HepG2 (cell line): ENCODE measurements at regions not wholly inside any gene's neighbourhood (a gene's known extent, or its start where the extent isn't known, plus 50 kb on each side); places are given as distances from the start of the nearest gene placed in this dataset.

Experiments used
- ATAC-seq: fragments of 200-7000 bp; cut with Tn5 transposase; 3 replicates; pipeline ENCODE4 v1.9.1; 2020; ENCODE audit warnings: mild to moderate bottlenecking, moderate library complexity
- BruUV-seq: library from RNA; stranded (reverse); fragments of 400-500 nt; replicated peaks from 2 replicates; lab custom pipeline; 2021; lab: Mats Ljungman, UMichigan
- CTCF ChIA-PET: fragments of 300-600 bp; formaldehyde crosslinking; extraction: SDS; loops from one replicate; lab custom pipeline; 2021; ENCODE audit warnings: low total read pairs, inconsistent platforms, low intra/inter-chr PET ratio; lab: Yijun Ruan, JAX
- POLR2A ChIA-PET: fragments of 350-600 bp; sonication (Branson Sonifier 250); formaldehyde crosslinking; loops from one replicate; lab custom pipeline; 2020; ENCODE audit warnings: antibody characterized with exemption, inconsistent platforms; lab: Yijun Ruan, JAX
- DNase-seq: peaks from one replicate; pipeline ENCODE4 v3.0.0-alpha.2; 2015; ENCODE audit warnings: low spot score
- FAIRE-seq: peaks from 3 replicates; lab custom pipeline; 2011; peaks lifted over from hg19 to GRCh38; lab: Jason Lieb, UNC
- H2AFZ ChIP-seq: one replicate; pipeline ENCODE4 v1.6.1; 2011; ENCODE audit warnings: low read length, inconsistent platforms
- H3K27ac ChIP-seq: fragments of 300-600 bp; 3 replicates; pipeline ENCODE4 v1.8.0; 2011; ENCODE audit warnings: mixed run types, mild to moderate bottlenecking, mixed read lengths, low read length, inconsistent platforms; ENCODE audit not compliant: insufficient read depth; ENCODE audit errors: extremely low read length
- H3K27me3 ChIP-seq, 2 experiments: fragments of 200-600 bp in 1 of 2; 2 replicates in 1 of 2; 3 replicates in 1 of 2; pipeline versions ENCODE4 v1.6.0 to v1.8.0; 2011; ENCODE audit warnings: low read length in 2 of 2, mild to moderate bottlenecking in 2 of 2, moderate library complexity in 2 of 2, inconsistent platforms in 1 of 2; ENCODE audit not compliant: insufficient read depth in 2 of 2, control insufficient read depth in 1 of 2
- H3K36me3 ChIP-seq, 2 experiments: fragments of 200-600 bp in 1 of 2; replicated peaks in 1 of 2; 2 replicates in 1 of 2; 3 replicates in 1 of 2; pipeline versions ENCODE4 v1.5.1 to v1.8.0; 2011; ENCODE audit warnings: low read length in 2 of 2, inconsistent platforms in 1 of 2; ENCODE audit not compliant: insufficient read depth in 2 of 2, control insufficient read depth in 1 of 2
- H3K4me1 ChIP-seq: 2 replicates; pipeline ENCODE4 v1.5.1; 2012; ENCODE audit warnings: low read length, inconsistent platforms; ENCODE audit not compliant: insufficient read depth
- H3K4me2 ChIP-seq: 2 replicates; pipeline ENCODE4 v1.6.0; 2011; ENCODE audit warnings: low read depth, low read length, inconsistent platforms
- H3K4me3 ChIP-seq, 3 experiments: fragments of 200-600 bp in 1 of 3; sonication (generic), shearing (Covaris generic) in 1 of 3; replicated peaks in 1 of 3; 2 replicates each; pipeline ENCODE4 v1.5.1; 2011 to 2016; ENCODE audit warnings: low read length in 3 of 3, inconsistent platforms in 2 of 3, low read depth in 2 of 3, mild to moderate bottlenecking in 2 of 3, control low read depth in 1 of 3, mixed read lengths in 1 of 3; ENCODE audit not compliant: insufficient read depth in 1 of 3
- H3K79me2 ChIP-seq: one replicate; pipeline ENCODE4 v1.6.1; 2011; ENCODE audit warnings: low read length, inconsistent platforms; ENCODE audit not compliant: insufficient read depth
- H3K9ac ChIP-seq: 2 replicates; pipeline ENCODE4 v1.6.0; 2011; ENCODE audit warnings: mild to moderate bottlenecking, low read depth, low read length, inconsistent platforms; ENCODE audit not compliant: insufficient read depth
- H3K9me3 ChIP-seq: 2 replicates; pipeline ENCODE4 v1.5.1; 2012; ENCODE audit warnings: mild to moderate bottlenecking, low read length
- H4K20me1 ChIP-seq: 2 replicates; pipeline ENCODE4 v1.6.0; 2011; ENCODE audit warnings: inconsistent platforms, mild to moderate bottlenecking, low read length, moderate library complexity; ENCODE audit not compliant: insufficient read depth
- CEBPB ChIP-seq: IDR thresholded peaks from 2 replicates; pipeline ENCODE4 v1.6.1; 2011; ENCODE audit warnings: low read depth, low read length, improper control_type of control experiment, borderline replicate concordance
- WGBS: methylation state at CpG from one replicate; pipeline ENCODE4 v1.1.6; 2017; ENCODE audit warnings: low lambda C conversion rate; 5-methylcytosine and 5-hydroxymethylcytosine counted together
- in situ Hi-C: cut with HindIII; loops from 2 replicates; pipeline ENCODE4 v1.10.0; 2017; ENCODE audit warnings: low pct_unique_long_range_greater_than_20kb; ENCODE audit not compliant: extremely low pct_ligation_motif_present
- intact Hi-C: fragments of 100-400 bp; cut with micrococcal nuclease; formaldehyde crosslinking; loops from one replicate; pipeline ENCODE4 v1.10.0; 2022; ENCODE audit not compliant: unreplicated experiment
- TF ChIP-seq, protein P1 (sequence below): sonication (generic); formaldehyde crosslinking; IDR thresholded peaks from 2 replicates; pipeline ENCODE4 v1.4.0; 2020; ENCODE audit warnings: missing genetic modification reagents, borderline replicate concordance
- TF ChIP-seq, protein P2 (sequence below): IDR thresholded peaks from 2 replicates; pipeline ENCODE4 v1.6.1; 2016; ENCODE audit warnings: missing compliant biosample characterization, missing genetic modification reagents, borderline replicate concordance
- TF ChIP-seq, protein P3 (sequence below): sonication (generic); formaldehyde crosslinking; IDR thresholded peaks from 2 replicates; pipeline ENCODE4 v1.4.0; 2020; ENCODE audit warnings: missing genetic modification reagents

DNA sequence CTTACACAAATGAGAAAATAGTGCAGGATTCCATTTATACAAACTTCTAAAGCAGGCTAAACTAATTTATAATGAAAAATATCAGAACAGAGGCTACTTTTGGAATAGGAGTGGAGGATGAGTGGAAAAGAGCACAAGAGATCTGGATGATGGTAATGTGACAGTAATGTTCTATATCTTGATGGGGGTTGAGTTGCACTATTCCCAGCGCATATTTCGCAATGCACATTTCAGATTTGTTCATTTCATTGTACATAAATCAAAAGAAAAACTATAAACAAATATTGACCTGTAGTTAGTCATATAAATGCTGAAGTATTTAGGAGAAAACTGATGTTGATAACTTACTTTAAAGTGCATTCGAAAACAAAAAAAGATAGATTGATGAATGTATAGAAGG, 177.0 kb upstream of the MAOA start:
- Histone ChIP-seq H3K79me2 (no peaks in the 10 kb centered on the region), H4K20me1 (no peaks in the 10 kb centered on the region), H3K9ac (no peak overlapping the region), H3K4me3 (no peak overlapping the region), H3K27me3 (no peaks in the 10 kb centered on the region), H2AFZ (no peak overlapping the region), H3K4me1 (no peaks in the 10 kb centered on the region), H3K4me2 (no peak overlapping the region), H3K9me3 (no peaks in the 10 kb centered on the region)
- in situ Hi-C loops: no loop called here
- ChIA-PET CTCF (no interaction called here), POLR2A (no interaction called here)
- ATAC-seq (no peak), DNase-seq (no peak), FAIRE-seq (no peak)
- WGBS: 94% methylated on average over 3 of the region's 3 CpGs
- TF ChIP-seq, protein P1, sequence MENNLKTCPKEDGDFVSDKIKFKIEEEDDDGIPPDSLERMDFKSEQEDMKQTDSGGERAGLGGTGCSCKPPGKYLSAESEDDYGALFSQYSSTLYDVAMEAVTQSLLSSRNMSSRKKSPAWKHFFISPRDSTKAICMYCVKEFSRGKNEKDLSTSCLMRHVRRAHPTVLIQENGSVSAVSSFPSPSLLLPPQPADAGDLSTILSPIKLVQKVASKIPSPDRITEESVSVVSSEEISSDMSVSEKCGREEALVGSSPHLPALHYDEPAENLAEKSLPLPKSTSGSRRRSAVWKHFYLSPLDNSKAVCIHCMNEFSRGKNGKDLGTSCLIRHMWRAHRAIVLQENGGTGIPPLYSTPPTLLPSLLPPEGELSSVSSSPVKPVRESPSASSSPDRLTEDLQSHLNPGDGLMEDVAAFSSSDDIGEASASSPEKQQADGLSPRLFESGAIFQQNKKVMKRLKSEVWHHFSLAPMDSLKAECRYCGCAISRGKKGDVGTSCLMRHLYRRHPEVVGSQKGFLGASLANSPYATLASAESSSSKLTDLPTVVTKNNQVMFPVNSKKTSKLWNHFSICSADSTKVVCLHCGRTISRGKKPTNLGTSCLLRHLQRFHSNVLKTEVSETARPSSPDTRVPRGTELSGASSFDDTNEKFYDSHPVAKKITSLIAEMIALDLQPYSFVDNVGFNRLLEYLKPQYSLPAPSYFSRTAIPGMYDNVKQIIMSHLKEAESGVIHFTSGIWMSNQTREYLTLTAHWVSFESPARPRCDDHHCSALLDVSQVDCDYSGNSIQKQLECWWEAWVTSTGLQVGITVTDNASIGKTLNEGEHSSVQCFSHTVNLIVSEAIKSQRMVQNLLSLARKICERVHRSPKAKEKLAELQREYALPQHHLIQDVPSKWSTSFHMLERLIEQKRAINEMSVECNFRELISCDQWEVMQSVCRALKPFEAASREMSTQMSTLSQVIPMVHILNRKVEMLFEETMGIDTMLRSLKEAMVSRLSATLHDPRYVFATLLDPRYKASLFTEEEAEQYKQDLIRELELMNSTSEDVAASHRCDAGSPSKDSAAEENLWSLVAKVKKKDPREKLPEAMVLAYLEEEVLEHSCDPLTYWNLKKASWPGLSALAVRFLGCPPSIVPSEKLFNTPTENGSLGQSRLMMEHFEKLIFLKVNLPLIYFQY: no peak
- TF ChIP-seq, protein P2, sequence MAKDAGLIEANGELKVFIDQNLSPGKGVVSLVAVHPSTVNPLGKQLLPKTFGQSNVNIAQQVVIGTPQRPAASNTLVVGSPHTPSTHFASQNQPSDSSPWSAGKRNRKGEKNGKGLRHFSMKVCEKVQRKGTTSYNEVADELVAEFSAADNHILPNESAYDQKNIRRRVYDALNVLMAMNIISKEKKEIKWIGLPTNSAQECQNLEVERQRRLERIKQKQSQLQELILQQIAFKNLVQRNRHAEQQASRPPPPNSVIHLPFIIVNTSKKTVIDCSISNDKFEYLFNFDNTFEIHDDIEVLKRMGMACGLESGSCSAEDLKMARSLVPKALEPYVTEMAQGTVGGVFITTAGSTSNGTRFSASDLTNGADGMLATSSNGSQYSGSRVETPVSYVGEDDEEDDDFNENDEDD (CRISPR knock-in tag): no peak
- peak; percentile 35; the same call in 1 of the 2 replicates for TF ChIP-seq CEBPB
- TF ChIP-seq, protein P3, sequence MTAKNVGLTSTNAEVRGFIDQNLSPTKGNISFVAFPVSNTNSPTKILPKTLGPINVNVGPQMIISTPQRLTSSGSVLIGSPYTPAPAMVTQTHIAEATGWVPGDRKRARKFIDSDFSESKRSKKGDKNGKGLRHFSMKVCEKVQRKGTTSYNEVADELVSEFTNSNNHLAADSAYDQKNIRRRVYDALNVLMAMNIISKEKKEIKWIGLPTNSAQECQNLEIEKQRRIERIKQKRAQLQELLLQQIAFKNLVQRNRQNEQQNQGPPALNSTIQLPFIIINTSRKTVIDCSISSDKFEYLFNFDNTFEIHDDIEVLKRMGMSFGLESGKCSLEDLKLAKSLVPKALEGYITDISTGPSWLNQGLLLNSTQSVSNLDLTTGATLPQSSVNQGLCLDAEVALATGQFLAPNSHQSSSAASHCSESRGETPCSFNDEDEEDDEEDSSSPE (CRISPR knock-in tag): no peak
- TF ChIP-seq, all 625 proteins: peak for 1
- Histone ChIP-seq H3K27ac (no peak overlapping the region), H3K36me3 (no peaks in the 10 kb centered on the region)
- intact Hi-C loops: no loop called here
- BruUV-seq: no TSS peak
